Duodenal mucosa (tissue), 2 donors: ENCODE measurements at regions not wholly inside any gene's neighbourhood (a gene's known extent, or its start where the extent isn't known, plus 50 kb on each side); places are given as distances from the start of the nearest gene placed in this dataset.
"Not testable (repeated sequence)": the region's sequence is repeated elsewhere in the genome, so short reads cannot be mapped to it uniquely, and the experiment has no call there.

Experiments used
- H3K27ac ChIP-seq: one replicate; pipeline ENCODE4 v1.7.0; 2013; ENCODE audit warnings: low read depth, low read length
- H3K27me3 ChIP-seq, 2 donors: one replicate each; pipeline ENCODE4 v1.7.0; 2013; ENCODE audit warnings: low read length in 2 of 2, control low read depth in 1 of 2; ENCODE audit not compliant: insufficient read depth in 2 of 2, control insufficient read depth in 1 of 2
- H3K36me3 ChIP-seq, 2 donors: one replicate each; pipeline ENCODE4 v1.7.0; 2013; ENCODE audit warnings: low read length in 2 of 2, control low read depth in 1 of 2; ENCODE audit not compliant: insufficient read depth in 2 of 2, control insufficient read depth in 1 of 2
- H3K4me1 ChIP-seq, 2 donors: one replicate each; pipeline ENCODE4 v1.7.0; 2013; ENCODE audit warnings: low read length in 2 of 2, control low read depth in 1 of 2; ENCODE audit not compliant: insufficient read depth in 2 of 2, control insufficient read depth in 1 of 2
- H3K4me3 ChIP-seq, 2 donors: one replicate each; pipeline ENCODE4 v1.7.0; 2013; ENCODE audit warnings: low read length in 2 of 2, low read depth in 1 of 2
- H3K9ac ChIP-seq, 2 donors: one replicate each; pipeline ENCODE4 v1.7.0; 2013; ENCODE audit warnings: low read length in 2 of 2, low read depth in 1 of 2
- H3K9me3 ChIP-seq, 2 donors: one replicate each; pipeline ENCODE4 v1.7.0; 2013; ENCODE audit warnings: low read length in 2 of 2, control low read depth in 1 of 2; ENCODE audit not compliant: control insufficient read depth in 1 of 2

DNA sequence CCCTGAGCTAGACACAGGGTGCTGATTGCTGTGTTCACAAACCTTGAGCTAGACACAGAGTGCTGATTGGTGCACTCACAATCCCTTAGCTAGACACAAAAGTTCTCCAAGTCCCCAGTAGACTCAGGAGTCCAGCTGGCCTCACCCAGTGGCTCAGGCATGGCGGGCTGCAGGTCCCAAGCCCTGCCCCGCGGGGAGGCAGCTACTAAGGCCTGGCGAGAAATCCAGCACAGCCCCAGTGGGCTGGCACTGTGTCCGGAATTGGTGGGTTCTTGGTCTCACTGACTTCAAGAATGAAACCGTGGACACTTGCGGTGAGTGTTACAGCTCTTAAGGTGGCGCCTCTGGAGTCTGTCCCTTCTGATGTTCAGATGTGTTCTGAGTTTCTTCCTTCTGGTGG, 741.2 kb downstream of the SOCS6 start:
- H3K9ac ChIP-seq, H3K36me3 ChIP-seq, H3K9me3 ChIP-seq, H3K27ac ChIP-seq, H3K27me3 ChIP-seq, H3K4me1 ChIP-seq, H3K4me3 ChIP-seq: not testable (repeated sequence)

GRCh38 chr18:71028285-71028762, 739.5 kb downstream of the SOCS6 start:
- peaks cover 0 to 8% of the 10 kb centered on the region in 2 donors for H3K9me3 ChIP-seq
- H3K4me1 ChIP-seq = no peaks in the 10 kb centered on the region
- H3K27ac ChIP-seq = no peak overlapping the region
- H3K36me3 ChIP-seq = no peaks in the 10 kb centered on the region
- no peak overlapping the region for H3K4me3 ChIP-seq
- H3K27me3 ChIP-seq = no peaks in the 10 kb centered on the region
- H3K9ac ChIP-seq = no peak overlapping the region

- Histone ChIP-seq H3K27me3 (no peaks in the 10 kb centered on the region), H3K4me1 (no peaks in the 10 kb centered on the region), H3K9me3 (peaks cover 0 to 8% of the 10 kb centered on the region in 2 donors), H3K9ac (no peak overlapping the region), H3K36me3 (no peaks in the 10 kb centered on the region), H3K4me3 (no peak overlapping the region), H3K27ac (no peak overlapping the region)
These were observed 738.7 kb downstream of the SOCS6 start for GRCh38 chr18:71027531-71027930.

DNA sequence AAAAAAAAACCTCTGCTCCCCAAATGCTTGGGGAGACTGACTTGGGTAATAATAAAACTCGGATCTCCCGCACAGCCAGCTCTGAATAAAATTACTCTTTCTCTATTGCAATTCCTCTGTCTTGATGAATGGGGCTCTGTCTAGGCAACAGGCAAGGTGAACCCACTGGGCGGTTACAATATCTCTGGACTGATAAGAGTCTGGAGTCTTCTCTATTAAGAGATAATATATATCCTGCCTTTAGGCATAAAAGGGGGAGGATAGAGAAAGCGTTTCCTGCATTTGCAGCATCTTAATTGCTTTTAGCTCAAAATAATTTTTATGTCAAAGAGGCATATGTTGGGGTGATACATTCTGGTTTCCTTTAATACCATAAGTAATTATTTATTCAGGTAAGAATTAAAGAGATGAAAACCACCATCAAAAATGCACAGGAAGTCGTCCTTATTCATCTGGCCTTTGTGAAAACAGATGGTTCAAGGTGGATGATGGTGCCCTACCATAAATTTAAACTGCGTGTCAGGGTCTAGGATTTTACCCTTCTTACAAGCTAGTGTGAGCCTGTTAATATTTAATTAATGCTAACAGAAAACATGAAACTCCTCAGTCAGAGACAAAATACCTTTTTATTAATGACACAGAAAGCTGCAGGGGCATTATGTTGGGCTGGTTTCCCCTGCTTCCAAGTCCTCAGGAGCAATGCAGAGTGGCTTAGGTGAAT, 736.8 kb downstream of the SOCS6 start:
- Histone ChIP-seq H3K4me1 (no peaks in the 10 kb centered on the region), H3K27me3 (no peaks in the 10 kb centered on the region), H3K9ac (no peak overlapping the region), H3K9me3 (peaks cover 0 to 6% of the 10 kb centered on the region in 2 donors), H3K36me3 (no peaks in the 10 kb centered on the region), H3K4me3 (no peak overlapping the region), H3K27ac (no peak overlapping the region)

DNA sequence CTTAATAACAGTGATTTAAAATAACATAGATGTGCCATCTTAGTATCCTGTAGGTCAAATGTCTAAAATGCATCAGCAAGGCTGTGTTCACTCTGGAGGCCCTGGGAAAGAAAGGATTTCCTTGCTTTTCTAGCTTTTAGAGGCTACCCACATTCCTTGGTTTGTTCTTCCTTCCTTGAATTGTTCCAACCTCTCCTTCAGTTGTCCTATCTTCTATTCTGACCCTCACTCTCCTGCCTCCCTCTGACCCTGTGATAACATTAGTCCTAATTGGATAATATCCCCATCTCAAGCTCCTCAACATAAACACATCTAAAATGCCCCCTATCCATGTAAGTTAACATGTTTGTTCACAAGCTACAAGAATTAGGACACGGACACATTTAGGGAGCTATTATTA, 733.5 kb downstream of the SOCS6 start:
- Histone ChIP-seq H3K27ac (no peak overlapping the region), H3K27me3 (no peaks in the 10 kb centered on the region), H3K36me3 (no peaks in the 10 kb centered on the region), H3K4me1 (no peaks in the 10 kb centered on the region), H3K4me3 (no peak overlapping the region), H3K9me3 (peaks cover 0 to 13% of the 10 kb centered on the region in 2 donors), H3K9ac (no peak overlapping the region)

DNA sequence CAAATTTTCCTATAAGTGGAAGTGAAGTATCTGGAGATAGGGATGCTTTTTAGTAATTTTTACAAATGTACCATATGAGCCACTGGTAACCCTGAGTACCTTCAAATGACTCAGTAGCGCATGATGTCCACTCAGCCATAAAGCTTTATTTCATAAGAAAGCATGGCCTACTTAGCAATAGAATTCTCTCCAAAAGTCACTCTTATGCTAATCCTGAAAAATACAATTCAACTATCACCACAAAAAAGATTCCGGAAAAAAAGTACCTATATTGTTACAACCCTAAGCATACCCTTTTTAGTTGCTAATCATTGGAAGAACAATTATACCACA, 732.2 kb downstream of the SOCS6 start:
- no peak overlapping the region for H3K9ac ChIP-seq
- peaks cover 0 to 13% of the 10 kb centered on the region in 2 donors for H3K9me3 ChIP-seq
- H3K4me3 ChIP-seq = no peak overlapping the region
- H3K27ac ChIP-seq = no peak overlapping the region
- no peaks in the 10 kb centered on the region for H3K27me3 ChIP-seq
- H3K36me3 ChIP-seq = no peaks in the 10 kb centered on the region
- H3K4me1 ChIP-seq = no peaks in the 10 kb centered on the region

GRCh38 chr18:71020342-71021029, 731.6 kb downstream of the SOCS6 start:
- no peak overlapping the region for H3K9ac ChIP-seq
- no peaks in the 10 kb centered on the region for H3K4me1 ChIP-seq
- no peaks in the 10 kb centered on the region for H3K27me3 ChIP-seq
- H3K36me3 ChIP-seq = no peaks in the 10 kb centered on the region
- no peak overlapping the region for H3K27ac ChIP-seq
- no peak overlapping the region for H3K4me3 ChIP-seq
- peaks cover 0 to 13% of the 10 kb centered on the region in 2 donors for H3K9me3 ChIP-seq

- Histone ChIP-seq H3K4me1 (no peaks in the 10 kb centered on the region), H3K9ac (no peak overlapping the region), H3K27me3 (no peaks in the 10 kb centered on the region), H3K4me3 (no peak overlapping the region), H3K9me3 (peaks cover 0 to 13% of the 10 kb centered on the region in 2 donors), H3K36me3 (no peaks in the 10 kb centered on the region), H3K27ac (no peak overlapping the region)
These were observed 730.0 kb downstream of the SOCS6 start for GRCh38 chr18:71018816-71019215.

- H3K36me3 ChIP-seq = no peaks in the 10 kb centered on the region
- no peaks in the 10 kb centered on the region for H3K4me1 ChIP-seq
- H3K27me3 ChIP-seq = no peaks in the 10 kb centered on the region
- H3K4me3 ChIP-seq = no peak overlapping the region
- no peak overlapping the region for H3K27ac ChIP-seq
- H3K9ac ChIP-seq = no peak overlapping the region
- H3K9me3 ChIP-seq = no peaks in the 10 kb centered on the region
These were observed 723.9 kb downstream of the SOCS6 start for GRCh38 chr18:71012789-71013188.

DNA sequence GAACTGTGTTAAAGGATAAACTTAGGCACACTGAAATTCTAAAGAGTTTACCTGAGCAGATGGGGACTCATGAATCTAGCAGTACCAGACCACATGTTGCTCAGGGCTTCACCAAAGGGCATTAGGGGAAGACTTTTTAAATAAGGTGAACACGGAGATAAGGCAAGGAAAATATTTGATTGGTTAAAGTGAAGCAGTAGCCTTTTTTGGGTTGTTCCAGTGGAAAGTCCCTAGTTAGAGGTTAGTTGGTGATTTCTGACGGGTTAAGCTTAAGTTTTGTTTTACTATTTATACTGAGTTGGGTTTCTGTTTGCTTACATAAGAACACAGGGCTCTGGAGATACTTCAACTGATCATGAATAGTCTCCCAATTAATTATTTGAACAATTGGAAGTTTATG, 722.5 kb downstream of the SOCS6 start:
- H3K36me3 ChIP-seq = no peaks in the 10 kb centered on the region
- H3K27me3 ChIP-seq = no peaks in the 10 kb centered on the region
- H3K27ac ChIP-seq = no peak overlapping the region
- no peaks in the 10 kb centered on the region for H3K4me1 ChIP-seq
- no peak overlapping the region for H3K9ac ChIP-seq
- H3K9me3 ChIP-seq = no peaks in the 10 kb centered on the region
- H3K4me3 ChIP-seq = no peak overlapping the region
